Osteocyte (in vitro differentiated cells): ENCODE measurements at regions not wholly inside any gene's neighbourhood (a gene's known extent, or its start where the extent isn't known, plus 50 kb on each side); places are given as distances from the start of the nearest gene placed in this dataset.
"Not testable (repeated sequence)": the region's sequence is repeated elsewhere in the genome, so short reads cannot be mapped to it uniquely, and the experiment has no call there.

Experiments used
- DNase-seq: peaks from one replicate; pipeline ENCODE4 v3.0.0; 2021; ENCODE audit warnings: mixed read lengths; ENCODE audit not compliant: unreplicated experiment; ENCODE audit errors: extremely low spot score
- H3K27ac Mint-ChIP-seq: one replicate; pipeline ENCODE4 v1.8.0; 2021; ENCODE audit warnings: mild to moderate bottlenecking, mixed read lengths; ENCODE audit not compliant: unreplicated experiment
- H3K27me3 Mint-ChIP-seq: one replicate; pipeline ENCODE4 v1.8.0; 2021; ENCODE audit warnings: mixed read lengths; ENCODE audit not compliant: unreplicated experiment
- H3K36me3 Mint-ChIP-seq: one replicate; pipeline ENCODE4 v1.8.0; 2021; ENCODE audit warnings: mixed read lengths; ENCODE audit not compliant: unreplicated experiment
- H3K4me1 Mint-ChIP-seq: one replicate; pipeline ENCODE4 v1.8.0; 2021; ENCODE audit warnings: mixed read lengths; ENCODE audit not compliant: unreplicated experiment
- H3K4me3 Mint-ChIP-seq: one replicate; pipeline ENCODE4 v1.8.0; 2021; ENCODE audit warnings: mild to moderate bottlenecking, moderate library complexity, mixed read lengths; ENCODE audit not compliant: unreplicated experiment
- H3K9me3 Mint-ChIP-seq: one replicate; pipeline ENCODE4 v1.8.0; 2021; ENCODE audit warnings: mixed read lengths; ENCODE audit not compliant: unreplicated experiment
- TF ChIP-seq, protein P1 (sequence below): fragments of 200-600 bp; sonication (generic); IDR thresholded peaks from 2 replicates; pipeline ENCODE4 v1.5.0; 2021; ENCODE audit warnings: antibody characterized with exemption, mild to moderate bottlenecking, moderate library complexity

DNA sequence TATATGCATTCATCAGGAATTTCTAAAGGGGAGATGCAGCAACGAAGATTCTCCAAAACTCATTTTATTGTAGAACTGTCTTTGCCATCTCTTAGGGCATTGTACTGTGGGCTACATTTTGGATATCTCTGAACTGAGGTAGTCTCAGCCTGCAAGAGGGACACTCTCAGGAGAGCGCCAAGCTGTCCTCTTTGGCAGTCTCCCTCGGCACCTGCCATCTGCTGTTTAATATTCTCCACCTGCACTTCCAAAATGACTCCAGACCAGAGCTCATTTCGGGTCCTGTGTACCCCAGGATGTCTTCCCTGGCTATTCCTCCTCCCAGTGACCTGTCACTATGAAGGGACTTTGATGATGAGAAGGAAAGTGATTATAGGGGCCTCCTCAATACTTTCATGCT is 356.3 kb upstream of the C1orf174 start:
- Mint-ChIP-seq H3K4me1 (no peaks in the 10 kb centered on the region), H3K4me3 (no peak overlapping the region), H3K27me3 (no peaks in the 10 kb centered on the region), H3K36me3 (no peaks in the 10 kb centered on the region), H3K27ac (no peak overlapping the region), H3K9me3 (peaks cover 31% of the 10 kb centered on the region)
- TF ChIP-seq, protein P1, sequence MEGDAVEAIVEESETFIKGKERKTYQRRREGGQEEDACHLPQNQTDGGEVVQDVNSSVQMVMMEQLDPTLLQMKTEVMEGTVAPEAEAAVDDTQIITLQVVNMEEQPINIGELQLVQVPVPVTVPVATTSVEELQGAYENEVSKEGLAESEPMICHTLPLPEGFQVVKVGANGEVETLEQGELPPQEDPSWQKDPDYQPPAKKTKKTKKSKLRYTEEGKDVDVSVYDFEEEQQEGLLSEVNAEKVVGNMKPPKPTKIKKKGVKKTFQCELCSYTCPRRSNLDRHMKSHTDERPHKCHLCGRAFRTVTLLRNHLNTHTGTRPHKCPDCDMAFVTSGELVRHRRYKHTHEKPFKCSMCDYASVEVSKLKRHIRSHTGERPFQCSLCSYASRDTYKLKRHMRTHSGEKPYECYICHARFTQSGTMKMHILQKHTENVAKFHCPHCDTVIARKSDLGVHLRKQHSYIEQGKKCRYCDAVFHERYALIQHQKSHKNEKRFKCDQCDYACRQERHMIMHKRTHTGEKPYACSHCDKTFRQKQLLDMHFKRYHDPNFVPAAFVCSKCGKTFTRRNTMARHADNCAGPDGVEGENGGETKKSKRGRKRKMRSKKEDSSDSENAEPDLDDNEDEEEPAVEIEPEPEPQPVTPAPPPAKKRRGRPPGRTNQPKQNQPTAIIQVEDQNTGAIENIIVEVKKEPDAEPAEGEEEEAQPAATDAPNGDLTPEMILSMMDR, result no peak
- no peak for DNase-seq

DNA sequence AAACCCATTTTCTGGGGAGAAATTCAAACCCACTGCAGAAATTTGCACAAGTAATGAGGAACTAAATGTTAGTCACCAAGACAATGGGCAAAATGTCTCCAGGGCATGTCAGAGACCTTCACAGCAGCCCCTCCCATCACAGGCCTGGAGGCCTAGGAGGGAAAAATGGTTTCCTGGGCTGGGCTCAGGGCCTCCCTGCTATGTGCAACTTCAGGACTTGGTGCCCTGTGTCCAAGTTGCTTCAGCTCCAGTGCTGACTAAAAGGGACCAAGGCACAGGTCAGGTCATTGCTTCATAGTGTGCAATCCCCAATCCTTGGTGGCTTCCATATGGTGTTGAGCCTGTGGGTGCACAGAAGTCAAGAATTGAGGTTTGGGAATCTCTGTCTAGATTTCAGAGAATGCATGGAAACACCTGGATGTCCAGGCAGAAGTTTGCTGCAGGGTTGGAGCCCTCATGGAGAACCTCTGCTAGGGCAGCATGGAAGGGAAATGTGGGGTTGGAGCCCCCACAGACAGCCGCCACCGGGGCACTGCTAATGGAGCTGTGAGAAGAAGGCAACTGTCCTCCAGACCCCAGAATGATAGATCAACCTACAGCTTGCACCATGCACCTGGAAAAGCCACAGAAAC is 358.2 kb upstream of the C1orf174 start:
- H3K4me3 Mint-ChIP-seq, DNase-seq, H3K36me3 Mint-ChIP-seq, H3K4me1 Mint-ChIP-seq, H3K27ac Mint-ChIP-seq, H3K27me3 Mint-ChIP-seq: not testable (repeated sequence)
- peaks cover 46% of the 10 kb centered on the region for H3K9me3 Mint-ChIP-seq

DNA sequence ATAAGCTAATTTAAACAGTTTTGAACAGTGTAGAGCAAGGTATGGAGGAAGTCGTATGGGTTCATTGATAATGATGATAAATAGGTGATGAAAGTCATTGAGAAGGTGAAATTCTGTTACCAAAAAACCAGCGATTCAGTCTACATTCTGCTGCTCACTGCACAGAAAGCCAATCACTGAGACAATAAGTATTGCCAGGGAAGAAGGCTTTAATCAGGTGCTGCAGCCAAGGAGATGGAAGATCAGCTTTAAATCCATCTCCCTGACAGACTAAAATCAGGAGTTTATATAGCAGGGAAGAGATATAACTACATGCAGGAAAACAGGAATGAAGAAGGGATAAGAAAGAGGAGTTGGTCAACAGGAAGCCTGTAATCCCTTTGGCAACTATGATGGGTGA is 361.3 kb upstream of the C1orf174 start:
- no peaks in the 10 kb centered on the region for H3K27me3 Mint-ChIP-seq
- peaks cover 62% of the 10 kb centered on the region for H3K9me3 Mint-ChIP-seq
- H3K4me1 Mint-ChIP-seq, result no peaks in the 10 kb centered on the region
- DNase-seq, result no peak
- H3K36me3 Mint-ChIP-seq, result no peaks in the 10 kb centered on the region
- no peak overlapping the region for H3K4me3 Mint-ChIP-seq
- H3K27ac Mint-ChIP-seq, result no peak overlapping the region
- TF ChIP-seq, protein P1, result no peak

DNA sequence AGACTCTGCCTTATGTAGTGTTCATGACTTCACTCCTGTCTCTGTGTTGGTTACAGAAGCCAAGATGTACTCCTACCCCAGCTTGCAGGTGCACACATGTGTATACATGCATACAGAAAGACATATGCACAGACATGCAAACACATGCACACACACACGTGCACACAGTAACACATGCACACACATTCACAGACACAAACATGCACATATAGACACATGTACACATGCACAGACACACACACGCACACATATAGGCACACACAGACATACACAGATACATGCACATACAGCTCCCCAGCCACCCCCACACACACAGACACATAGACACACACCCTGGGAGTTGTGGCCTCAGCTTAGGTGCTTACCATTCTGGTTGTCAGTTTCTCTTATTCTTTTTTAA is 362.6 kb upstream of the C1orf174 start:
- Mint-ChIP-seq H3K27me3 (no peaks in the 10 kb centered on the region), H3K4me1 (no peaks in the 10 kb centered on the region), H3K4me3 (no peak overlapping the region), H3K9me3 (peaks cover 54% of the 10 kb centered on the region), H3K36me3 (no peaks in the 10 kb centered on the region), H3K27ac (no peak overlapping the region)
- TF ChIP-seq, protein P1, result no peak
- no peak for DNase-seq

DNA sequence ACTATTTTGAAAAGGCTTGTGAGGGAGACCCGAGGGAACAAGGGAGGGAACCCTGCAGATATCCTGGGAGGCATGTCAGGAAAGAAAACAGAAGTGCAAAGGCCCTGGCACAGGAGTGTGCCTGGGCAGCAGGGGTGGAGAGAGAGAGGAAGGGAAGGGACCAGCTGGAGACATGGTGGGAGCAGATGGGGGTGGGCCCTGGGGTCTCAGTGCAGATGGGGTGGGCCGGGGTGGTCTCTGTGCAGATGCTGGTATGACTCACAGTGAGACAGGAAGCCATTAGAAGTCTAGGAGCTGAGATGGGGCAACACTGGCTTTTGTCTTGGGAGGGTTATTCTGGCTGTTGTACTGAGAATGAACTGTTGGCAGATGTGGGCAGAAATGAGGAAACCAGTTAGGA is 363.6 kb upstream of the C1orf174 start:
- TF ChIP-seq, protein P1, result no peak
- H3K27ac Mint-ChIP-seq, result no peak overlapping the region
- no peak overlapping the region for H3K4me3 Mint-ChIP-seq
- no peak for DNase-seq
- H3K9me3 Mint-ChIP-seq, result peaks cover 51% of the 10 kb centered on the region
- no peaks in the 10 kb centered on the region for H3K36me3 Mint-ChIP-seq
- H3K4me1 Mint-ChIP-seq, result no peaks in the 10 kb centered on the region
- no peaks in the 10 kb centered on the region for H3K27me3 Mint-ChIP-seq

DNA sequence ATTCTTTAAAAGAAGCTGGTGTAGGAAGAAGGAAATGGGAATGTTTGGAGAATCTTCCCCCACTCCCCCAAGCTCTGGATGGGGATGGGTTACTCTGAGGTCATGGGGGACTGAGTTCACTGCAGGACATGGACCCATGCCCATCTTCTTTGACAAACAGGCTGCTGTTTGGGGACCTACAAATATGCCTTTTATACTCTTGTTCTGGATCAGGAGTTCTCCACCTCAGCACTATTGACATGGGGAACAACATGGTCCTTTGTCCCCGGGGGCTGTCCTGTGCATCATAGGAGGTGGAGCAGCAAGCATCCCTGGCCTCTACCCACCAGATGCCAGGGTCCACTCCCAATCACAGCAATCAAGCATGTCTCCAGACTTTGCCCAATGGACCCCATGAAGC is 365.8 kb upstream of the C1orf174 start:
- H3K4me1 Mint-ChIP-seq, result no peaks in the 10 kb centered on the region

More for the DNA sequence above, 365.8 kb upstream of the C1orf174 start:
- TF ChIP-seq, protein P1, result no peak
- Mint-ChIP-seq H3K36me3 (no peaks in the 10 kb centered on the region), H3K27ac (no peak overlapping the region), H3K27me3 (no peaks in the 10 kb centered on the region), H3K9me3 (peaks cover 50% of the 10 kb centered on the region), H3K4me3 (no peak overlapping the region)
- no peak for DNase-seq
